K562 (cell line): ENCODE measurements at regions not wholly inside any gene's neighbourhood (a gene's known extent, or its start where the extent isn't known, plus 50 kb on each side); places are given as distances from the start of the nearest gene placed in this dataset.

Experiments used
- ATAC-seq: fragments of 200-7000 bp; cut with Tn5 transposase; 3 replicates; pipeline ENCODE4 v1.9.1; 2020; ENCODE audit warnings: moderate library complexity
- BruUV-seq: library from RNA; stranded (reverse); fragments of 400-500 nt; replicated peaks from 2 replicates; lab custom pipeline; 2021; lab: Mats Ljungman, UMichigan
- CTCF ChIA-PET: fragments of 300-600 bp; formaldehyde crosslinking; extraction: SDS; loops from one replicate; lab custom pipeline; 2021; ENCODE audit warnings: low intra/inter-chr PET ratio; lab: Yijun Ruan, JAX
- POLR2A ChIA-PET: fragments of 300-600, 350-650 bp; sonication (Branson Sonifier 250); formaldehyde crosslinking; extraction: SDS; loops from one replicate; lab custom pipeline; 2021; ENCODE audit warnings: antibody characterized with exemption, inconsistent platforms; lab: Yijun Ruan, JAX
- DNase-seq, 4 experiments: peaks; one replicate each; pipeline versions ENCODE4 v3.0.0 to v3.0.0-alpha.2; 2011 to 2018; ENCODE audit warnings: low spot score in 3 of 4, mixed read lengths in 3 of 4; ENCODE audit errors: extremely low read depth in 1 of 4
- FAIRE-seq: peaks from 2 replicates; lab custom pipeline; 2011; peaks lifted over from hg19 to GRCh38; lab: Jason Lieb, UNC
- H2AFZ ChIP-seq: 2 replicates; pipeline ENCODE4 v1.6.0; 2011; ENCODE audit warnings: low read depth, low read length, control low read depth, inconsistent platforms
- H3K27ac ChIP-seq: fragments of 200-600 bp; 3 replicates; pipeline ENCODE4 v1.8.0; 2011; ENCODE audit warnings: low read depth, mild to moderate bottlenecking, control low read depth, inconsistent platforms, low read length, moderate library complexity, mixed read lengths; ENCODE audit errors: extremely low read depth
- H3K27me3 ChIP-seq, 2 experiments: fragments of 300-600 bp in 1 of 2; 2 replicates in 1 of 2; 3 replicates in 1 of 2; pipeline versions ENCODE4 v1.6.0 to v1.8.0; 2011; ENCODE audit warnings: inconsistent platforms in 2 of 2, low read length in 2 of 2, mild to moderate bottlenecking in 1 of 2, mixed read lengths in 1 of 2, moderate library complexity in 1 of 2; ENCODE audit not compliant: control insufficient read depth in 2 of 2, insufficient read depth in 2 of 2
- H3K36me3 ChIP-seq: fragments of 300-600 bp; 3 replicates; pipeline ENCODE4 v1.8.0; 2011; ENCODE audit warnings: mild to moderate bottlenecking, low read length, inconsistent platforms; ENCODE audit not compliant: control insufficient read depth, insufficient read depth
- H3K4me1 ChIP-seq, 2 experiments: fragments of 200-600 bp in 1 of 2; replicated peaks in 1 of 2; 2 replicates in 1 of 2; 3 replicates in 1 of 2; pipeline versions ENCODE4 v1.5.1 to v1.8.0; 2011; ENCODE audit warnings: inconsistent platforms in 2 of 2, low read length in 2 of 2, mild to moderate bottlenecking in 1 of 2, mixed read lengths in 1 of 2, moderate library complexity in 1 of 2; ENCODE audit not compliant: control insufficient read depth in 2 of 2, insufficient read depth in 2 of 2
- H3K4me2 ChIP-seq: 2 replicates; pipeline ENCODE4 v1.6.1; 2011; ENCODE audit warnings: low read length, control low read depth, inconsistent platforms, mixed read lengths; ENCODE audit not compliant: insufficient read depth
- H3K4me3 ChIP-seq: fragments of 200-600 bp; sonication (generic), shearing (Covaris generic); 2 replicates; pipeline ENCODE4 v1.5.1; 2016; ENCODE audit warnings: control low read depth, inconsistent platforms
- H3K79me2 ChIP-seq: fragments of 200-600 bp; 3 replicates; pipeline ENCODE4 v1.8.0; 2011; ENCODE audit warnings: low read length, inconsistent platforms; ENCODE audit not compliant: control insufficient read depth, insufficient read depth
- H3K9ac ChIP-seq, 2 experiments: 2 replicates each; pipeline versions ENCODE4 v1.6.0 to v1.6.1; 2011; ENCODE audit warnings: low read depth in 2 of 2, low read length in 2 of 2, control low read depth in 1 of 2, inconsistent platforms in 1 of 2, mild to moderate bottlenecking in 1 of 2, mixed read lengths in 1 of 2; ENCODE audit not compliant: insufficient read depth in 1 of 2
- H3K9me1 ChIP-seq: one replicate; pipeline ENCODE4 v1.6.0; 2011; ENCODE audit warnings: inconsistent platforms, mild to moderate bottlenecking, low read length, moderate library complexity; ENCODE audit not compliant: control insufficient read depth, insufficient read depth
- H3K9me3 ChIP-seq: replicated peaks from 2 replicates; pipeline ENCODE4 v1.5.1; 2011; ENCODE audit warnings: low read depth, low read length, inconsistent platforms; ENCODE audit not compliant: control insufficient read depth, insufficient read depth
- H4K20me1 ChIP-seq: replicated peaks from 2 replicates; pipeline ENCODE4 v1.6.1; 2011; ENCODE audit warnings: low read length, inconsistent platforms, mixed read lengths; ENCODE audit not compliant: control insufficient read depth, insufficient read depth
- ERF ChIP-seq: fragments of 450-650 bp; formaldehyde crosslinking; IDR thresholded peaks from 2 replicates; pipeline ENCODE4 v1.4.0; 2020; ENCODE audit warnings: mild to moderate bottlenecking, mixed read lengths
- HNRNPL ChIP-seq: fragments of 200-400 bp; formaldehyde crosslinking; IDR thresholded peaks from 2 replicates; pipeline ENCODE4 v1.6.1; 2017; ENCODE audit warnings: low read depth, mild to moderate bottlenecking, low read length
- NFE2 ChIP-seq: IDR thresholded peaks from 2 replicates; pipeline ENCODE4 v1.6.1; 2014; ENCODE audit warnings: antibody characterized with exemption, low read depth
- RFX1 ChIP-seq: fragments of 450-650 bp; IDR thresholded peaks from 2 replicates; pipeline ENCODE4 v1.6.1; 2016; ENCODE audit warnings: mild to moderate bottlenecking, moderate library complexity
- ZNF143 ChIP-seq: sonication (generic); formaldehyde crosslinking; IDR thresholded peaks from 2 replicates; pipeline ENCODE4 v1.9.0; 2022; ENCODE audit warnings: mild to moderate bottlenecking, missing genetic modification reagents
- ZNF780A ChIP-seq: fragments of 250-450 bp; sonication (Bioruptor Pico); IDR thresholded peaks from 2 replicates; pipeline ENCODE4 v1.5.0; 2021; ENCODE audit warnings: mild to moderate bottlenecking
- WGBS: fragments of 100-300 bp; shearing (Covaris generic); methylation state at CpG from one replicate; pipeline ENCODE4 v1.1.6; 2016; ENCODE audit warnings: low coverage, mixed read lengths; ENCODE audit not compliant: insufficient coverage; ENCODE audit errors: missing lambda C conversion rate; 5-methylcytosine and 5-hydroxymethylcytosine counted together
- in situ Hi-C: fragments of 300-500 bp; cut with MboI; formaldehyde crosslinking; loops from 4 replicates; pipeline ENCODE4 v1.15.0; 2018; ENCODE audit warnings: inconsistent platforms, mixed read lengths
- intact Hi-C: fragments of 100-400 bp; cut with micrococcal nuclease; formaldehyde crosslinking; loops from 2 replicates; pipeline ENCODE4 v1.14.2; 2022

DNA sequence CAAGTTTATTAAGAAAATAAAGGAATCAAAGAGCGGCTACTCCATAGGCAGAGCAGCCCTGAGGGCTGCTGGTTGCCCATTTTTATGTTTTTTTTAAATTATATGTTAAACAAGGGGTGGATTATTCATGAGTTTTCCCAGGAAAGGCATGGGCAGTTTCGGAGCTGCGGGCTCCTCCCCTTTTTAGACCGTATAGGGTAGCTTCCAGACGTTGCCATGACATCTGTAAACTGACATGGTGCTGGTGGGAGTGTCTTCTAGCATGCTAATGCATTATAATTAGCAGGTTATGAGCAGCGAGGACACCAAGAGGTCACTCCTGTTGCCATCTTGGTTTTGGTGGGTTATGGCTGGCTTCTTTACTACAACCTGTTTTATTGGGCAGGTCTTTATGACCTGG lies 301.8 kb downstream of the TFAP2C start:
- TF ChIP-seq ZNF780A: no peak
- peak; percentile 25; the same call in 1 of the 2 replicates for TF ChIP-seq RFX1
- no peak overlapping the region for H3K4me3 ChIP-seq
- H3K27ac ChIP-seq: no peak overlapping the region
- intact Hi-C loops (no loop called here), in situ Hi-C loops (no loop called here)
- no peaks in the 10 kb centered on the region for H3K79me2 ChIP-seq
- H3K27me3 ChIP-seq: peaks cover 10% of the 10 kb centered on the region in 2 experiments; a peak in 3 of 5 replicates
- H2AFZ ChIP-seq: no peak overlapping the region
- ATAC-seq: no peak
- H3K9me3 ChIP-seq: no peaks in the 10 kb centered on the region
- H3K9me1 ChIP-seq: no peaks in the 10 kb centered on the region
- no TSS peak for BruUV-seq
- ChIA-PET POLR2A (no interaction called here), CTCF (no interaction called here)
- no peaks in the 10 kb centered on the region for H3K4me1 ChIP-seq
- H3K4me2 ChIP-seq: no peak overlapping the region
- H3K9ac ChIP-seq: no peak overlapping the region
- H3K36me3 ChIP-seq: no peaks in the 10 kb centered on the region
- FAIRE-seq: no peak
- 1% methylated on average over 6 of the region's 6 CpGs for WGBS
- DNase-seq: no peak
- H4K20me1 ChIP-seq: no peaks in the 10 kb centered on the region

DNA sequence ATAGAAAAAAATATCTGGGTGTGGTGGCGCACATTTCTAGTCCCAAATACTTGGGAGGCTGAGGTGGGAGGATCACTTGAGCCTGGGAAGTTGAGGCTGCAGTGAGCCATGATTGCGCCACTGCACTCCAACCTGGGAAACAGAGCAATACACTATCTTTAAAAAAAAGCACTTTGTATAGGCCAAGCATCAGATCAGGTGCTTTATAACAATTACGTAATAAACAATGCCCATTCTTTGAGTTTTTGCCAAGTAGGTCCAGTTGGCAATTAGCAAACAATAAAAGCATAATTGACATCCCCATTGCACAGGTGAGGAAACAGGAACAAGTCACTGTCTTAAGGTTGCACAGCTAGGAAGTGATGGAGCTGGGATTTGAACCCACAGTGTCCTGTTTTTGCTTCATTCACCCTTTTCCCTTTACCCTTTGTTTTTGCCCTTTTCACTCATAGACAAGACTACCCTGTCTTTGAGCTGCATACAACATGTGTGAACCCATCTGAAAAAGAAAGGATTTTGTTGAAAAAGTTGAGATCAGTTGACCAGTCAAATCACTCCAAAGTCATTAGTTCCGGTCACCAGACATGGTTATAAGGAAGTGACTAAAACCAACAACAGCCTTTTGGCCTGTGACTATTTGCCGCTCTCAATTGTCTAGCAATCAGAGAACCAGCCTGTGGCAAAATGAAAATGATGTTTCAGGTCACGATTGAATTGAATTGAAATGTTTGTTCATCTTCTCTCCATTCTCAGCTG lies 303.6 kb downstream of the TFAP2C start:
- Histone ChIP-seq H3K4me3 (no peak overlapping the region), H3K9me3 (no peaks in the 10 kb centered on the region), H4K20me1 (no peaks in the 10 kb centered on the region), H3K79me2 (no peaks in the 10 kb centered on the region), H3K9ac (no peak overlapping the region), H3K4me1 (no peaks in the 10 kb centered on the region), H3K27ac (no peak overlapping the region), H3K9me1 (no peaks in the 10 kb centered on the region), H3K4me2 (no peak overlapping the region), H2AFZ (no peak overlapping the region), H3K36me3 (no peaks in the 10 kb centered on the region), H3K27me3 (peaks cover 3 to 4% of the 10 kb centered on the region in 2 experiments; a peak in 3 of 5 replicates)
- TF ChIP-seq ERF (no peak), NFE2 (no peak), ZNF143 (no peak), HNRNPL (no peak)
- DNase-seq (no peak), ATAC-seq (no peak), FAIRE-seq (no peak)
- in situ Hi-C loops (no loop called here), intact Hi-C loops (no loop called here)
- whole genome bisulfite sequencing: 1% methylated on average over 6 of the region's 6 CpGs
- ChIA-PET POLR2A (interaction anchor here (1.0 kb wide), 1 partner anchor 12 kb away, joined by 5 read pairs; no protein-coding TSS in a partner anchor), CTCF (no interaction called here)
- BruUV-seq: no TSS peak
